Panc1 (cell line): ENCODE measurements at regions not wholly inside any gene's neighbourhood (a gene's known extent, or its start where the extent isn't known, plus 50 kb on each side); places are given as distances from the start of the nearest gene placed in this dataset.

ENCODE experiments used
- CTCF ChIP-seq: fragments of 450-650 bp; IDR thresholded peaks from 2 replicates; pipeline ENCODE4 v1.5.1; 2017; ENCODE audit warnings: mild to moderate bottlenecking
- POLR2AphosphoS5 ChIP-seq: IDR thresholded peaks from 2 replicates; pipeline ENCODE4 v1.6.1; 2012; ENCODE audit warnings: mild to moderate bottlenecking, low read depth, low read length, moderate library complexity
- REST ChIP-seq, 2 experiments: IDR thresholded peaks; 2 replicates each; pipeline ENCODE4 v1.6.1; 2011 to 2012; ENCODE audit warnings: low read depth in 2 of 2, control low read depth in 1 of 2, low read length in 1 of 2, mild to moderate bottlenecking in 1 of 2, moderate library complexity in 1 of 2; ENCODE audit not compliant: insufficient read depth in 1 of 2

DNA sequence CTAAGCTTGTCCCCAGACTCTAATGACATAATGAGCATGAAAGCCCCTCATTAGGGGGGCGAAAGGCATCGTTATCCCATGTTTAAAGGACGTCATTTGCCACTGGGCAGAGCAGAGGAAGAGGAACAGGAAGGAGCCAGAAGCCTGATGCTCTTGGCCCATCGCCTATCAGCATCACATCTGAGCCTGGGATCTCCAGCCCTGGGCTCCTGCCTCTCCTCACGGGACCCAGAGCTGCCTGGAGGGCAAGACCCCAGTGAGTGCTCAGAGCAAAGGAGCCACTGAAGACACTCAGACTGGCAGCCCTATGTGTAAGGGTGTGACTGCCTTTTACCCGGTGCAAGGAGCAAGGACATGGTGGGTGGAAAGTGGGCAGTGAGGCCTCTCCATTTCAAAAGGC, 115.0 kb upstream of the ZNF507 start:
- TF ChIP-seq CTCF (no peak), REST (IDR thresholded peaks at IDR 0.05; ENCODE audit: insufficient read depth in 1 of 2, low read depth in 2 of 2, low read length in 1 of 2) (no peak), POLR2AphosphoS5 (no peak)
